ENCODE measurements at regions not wholly inside any gene's neighbourhood (a gene's known extent, or its start where the extent isn't known, plus 50 kb on each side); places are given as distances from the start of the nearest gene placed in this dataset.

DNA sequence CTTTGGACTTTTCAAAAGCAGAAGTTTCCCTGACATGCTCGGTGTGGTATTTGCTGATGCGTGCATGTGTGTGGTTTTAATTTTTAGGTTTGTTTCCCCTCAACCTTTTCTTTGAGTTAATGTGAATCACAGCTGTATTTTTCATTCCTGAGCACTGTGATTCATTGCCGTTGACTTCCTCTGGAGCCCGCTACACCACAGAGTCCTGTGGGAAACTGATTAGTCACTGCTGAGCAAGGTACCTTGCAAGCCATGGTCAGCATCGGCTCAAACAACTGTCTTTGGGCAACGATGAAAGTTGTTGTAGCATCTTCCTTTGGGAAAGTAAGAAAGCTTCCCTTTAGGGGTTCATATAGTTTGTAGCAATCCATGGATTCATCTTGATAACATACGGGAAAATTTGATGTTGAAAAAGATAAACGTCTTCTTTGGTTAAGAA is 57.5 kb downstream of the RIN2 start:
- WGBS (ENCODE audit: low lambda C conversion rate): 43% methylated on average over 8 of the region's 8 CpGs
- Histone ChIP-seq H3K4me3 (replicated peaks in 1 of 3; ENCODE audit: insufficient read depth in 1 of 3, low read depth in 2 of 3, low read length in 3 of 3) (no peak overlapping the region), H3K27me3 (ENCODE audit: control insufficient read depth in 1 of 2, insufficient read depth in 2 of 2, low read length in 2 of 2) (no peaks in the 10 kb centered on the region), H3K79me2 (ENCODE audit: insufficient read depth, low read length) (no peaks in the 10 kb centered on the region), H3K36me3 (replicated peaks in 1 of 2; ENCODE audit: control insufficient read depth in 1 of 2, insufficient read depth in 2 of 2, low read length in 2 of 2) (no peaks in the 10 kb centered on the region), H3K9ac (ENCODE audit: insufficient read depth, low read depth, low read length) (no peak overlapping the region), H3K4me1 (ENCODE audit: insufficient read depth, low read length) (peaks cover 30% of the 10 kb centered on the region), H3K27ac (ENCODE audit: extremely low read length, insufficient read depth, low read length) (no peak overlapping the region), H3K4me2 (ENCODE audit: low read depth, low read length) (no peak overlapping the region), H4K20me1 (ENCODE audit: insufficient read depth, low read length) (no peaks in the 10 kb centered on the region), H3K9me3 (ENCODE audit: low read length) (peaks cover 4% of the 10 kb centered on the region; the same call in 1 of the 2 replicates), H2AFZ (ENCODE audit: low read length) (no peak overlapping the region)
- in situ Hi-C loops (cut with HindIII; ENCODE audit: extremely low pct_ligation_motif_present, low pct_unique_long_range_greater_than_20kb) (no loop called here), intact Hi-C loops (cut with micrococcal nuclease; ENCODE audit: unreplicated experiment) (no loop called here)
- ChIA-PET CTCF (ENCODE audit: low intra/inter-chr PET ratio, low total read pairs) (no interaction called here), POLR2A (no interaction called here)
- ATAC-seq (peak; percentile 85), DNase-seq (ENCODE audit: low spot score) (peak; percentile 70), FAIRE-seq (peak; percentile 48)
- BruUV-seq (replicated peaks): no TSS peak
- TF ChIP-seq SOX13 (IDR thresholded peaks at IDR 0.05): no peak
- no peak for TF ChIP-seq SOX13 (CRISPR knock-in tag; conservative IDR thresholded peaks at IDR 0.05 in 1 of 2, IDR thresholded peaks at IDR 0.05 in 1 of 2)
- TF ChIP-seq MYC (CRISPR knock-in tag; IDR thresholded peaks at IDR 0.05; ENCODE audit: borderline replicate concordance): no peak
- TF ChIP-seq CENPT (CRISPR knock-in tag; IDR thresholded peaks at IDR 0.05; ENCODE audit: low read depth): no peak
- no peak for TF ChIP-seq ZNF446 (CRISPR knock-in tag; IDR thresholded peaks at IDR 0.05)
- no peak for TF ChIP-seq GABPA (IDR thresholded peaks at IDR 0.05; ENCODE audit: low read depth, low read length)
- peak; percentile 36; the same call in 1 of the 2 replicates for TF ChIP-seq GABPA (CRISPR knock-in tag; IDR thresholded peaks at IDR 0.05; ENCODE audit: low read depth)
- no peak for TF ChIP-seq ZNF781 (CRISPR knock-in tag; IDR thresholded peaks at IDR 0.05; ENCODE audit: borderline replicate concordance, not compliant biosample characterization)
- TF ChIP-seq, protein P1, sequence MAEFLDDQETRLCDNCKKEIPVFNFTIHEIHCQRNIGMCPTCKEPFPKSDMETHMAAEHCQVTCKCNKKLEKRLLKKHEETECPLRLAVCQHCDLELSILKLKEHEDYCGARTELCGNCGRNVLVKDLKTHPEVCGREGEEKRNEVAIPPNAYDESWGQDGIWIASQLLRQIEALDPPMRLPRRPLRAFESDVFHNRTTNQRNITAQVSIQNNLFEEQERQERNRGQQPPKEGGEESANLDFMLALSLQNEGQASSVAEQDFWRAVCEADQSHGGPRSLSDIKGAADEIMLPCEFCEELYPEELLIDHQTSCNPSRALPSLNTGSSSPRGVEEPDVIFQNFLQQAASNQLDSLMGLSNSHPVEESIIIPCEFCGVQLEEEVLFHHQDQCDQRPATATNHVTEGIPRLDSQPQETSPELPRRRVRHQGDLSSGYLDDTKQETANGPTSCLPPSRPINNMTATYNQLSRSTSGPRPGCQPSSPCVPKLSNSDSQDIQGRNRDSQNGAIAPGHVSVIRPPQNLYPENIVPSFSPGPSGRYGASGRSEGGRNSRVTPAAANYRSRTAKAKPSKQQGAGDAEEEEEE (CRISPR knock-in tag; IDR thresholded peaks at IDR 0.05; ENCODE audit: borderline replicate concordance): no peak
- no peak for TF ChIP-seq IKZF4 (CRISPR knock-in tag; IDR thresholded peaks at IDR 0.05; ENCODE audit: borderline replicate concordance, low read depth, not compliant biosample characterization)
- TF ChIP-seq FOXC1 (CRISPR knock-in tag; IDR thresholded peaks at IDR 0.05; ENCODE audit: borderline replicate concordance): no peak
- TF ChIP-seq, protein P2, sequence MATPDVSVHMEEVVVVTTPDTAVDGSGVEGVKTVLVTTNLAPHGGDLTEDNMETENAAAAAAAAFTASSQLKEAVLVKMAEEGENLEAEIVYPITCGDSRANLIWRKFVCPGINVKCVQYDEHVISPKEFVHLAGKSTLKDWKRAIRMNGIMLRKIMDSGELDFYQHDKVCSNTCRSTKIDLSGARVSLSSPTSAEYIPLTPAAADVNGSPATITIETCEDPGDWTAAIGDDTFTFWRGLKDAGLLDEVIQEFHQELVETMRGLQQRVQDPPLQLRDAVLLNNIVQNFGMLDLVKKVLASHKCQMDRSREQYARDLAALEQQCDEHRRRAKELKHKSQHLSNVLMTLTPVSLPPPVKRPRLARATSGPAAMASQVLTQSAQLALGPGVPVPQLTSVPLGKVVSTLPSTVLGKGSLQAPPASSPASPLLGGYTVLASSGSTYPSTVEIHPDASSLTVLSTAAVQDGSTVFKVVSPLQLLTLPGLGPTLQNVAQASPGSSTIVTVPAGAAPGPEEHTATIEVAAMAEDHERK (CRISPR knock-in tag; IDR thresholded peaks at IDR 0.05; ENCODE audit: low read depth): no peak
- TF ChIP-seq ZNF780A (CRISPR knock-in tag; IDR thresholded peaks at IDR 0.05): no peak
- TF ChIP-seq, protein P3, sequence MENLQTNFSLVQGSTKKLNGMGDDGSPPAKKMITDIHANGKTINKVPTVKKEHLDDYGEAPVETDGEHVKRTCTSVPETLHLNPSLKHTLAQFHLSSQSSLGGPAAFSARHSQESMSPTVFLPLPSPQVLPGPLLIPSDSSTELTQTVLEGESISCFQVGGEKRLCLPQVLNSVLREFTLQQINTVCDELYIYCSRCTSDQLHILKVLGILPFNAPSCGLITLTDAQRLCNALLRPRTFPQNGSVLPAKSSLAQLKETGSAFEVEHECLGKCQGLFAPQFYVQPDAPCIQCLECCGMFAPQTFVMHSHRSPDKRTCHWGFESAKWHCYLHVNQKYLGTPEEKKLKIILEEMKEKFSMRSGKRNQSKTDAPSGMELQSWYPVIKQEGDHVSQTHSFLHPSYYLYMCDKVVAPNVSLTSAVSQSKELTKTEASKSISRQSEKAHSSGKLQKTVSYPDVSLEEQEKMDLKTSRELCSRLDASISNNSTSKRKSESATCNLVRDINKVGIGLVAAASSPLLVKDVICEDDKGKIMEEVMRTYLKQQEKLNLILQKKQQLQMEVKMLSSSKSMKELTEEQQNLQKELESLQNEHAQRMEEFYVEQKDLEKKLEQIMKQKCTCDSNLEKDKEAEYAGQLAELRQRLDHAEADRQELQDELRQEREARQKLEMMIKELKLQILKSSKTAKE (CRISPR knock-in tag; IDR thresholded peaks at IDR 0.05; ENCODE audit: borderline replicate concordance): no peak
- no peak for TF ChIP-seq KDM6A (CRISPR knock-in tag; IDR thresholded peaks at IDR 0.05; ENCODE audit: low read depth)
- TF ChIP-seq, protein P4, sequence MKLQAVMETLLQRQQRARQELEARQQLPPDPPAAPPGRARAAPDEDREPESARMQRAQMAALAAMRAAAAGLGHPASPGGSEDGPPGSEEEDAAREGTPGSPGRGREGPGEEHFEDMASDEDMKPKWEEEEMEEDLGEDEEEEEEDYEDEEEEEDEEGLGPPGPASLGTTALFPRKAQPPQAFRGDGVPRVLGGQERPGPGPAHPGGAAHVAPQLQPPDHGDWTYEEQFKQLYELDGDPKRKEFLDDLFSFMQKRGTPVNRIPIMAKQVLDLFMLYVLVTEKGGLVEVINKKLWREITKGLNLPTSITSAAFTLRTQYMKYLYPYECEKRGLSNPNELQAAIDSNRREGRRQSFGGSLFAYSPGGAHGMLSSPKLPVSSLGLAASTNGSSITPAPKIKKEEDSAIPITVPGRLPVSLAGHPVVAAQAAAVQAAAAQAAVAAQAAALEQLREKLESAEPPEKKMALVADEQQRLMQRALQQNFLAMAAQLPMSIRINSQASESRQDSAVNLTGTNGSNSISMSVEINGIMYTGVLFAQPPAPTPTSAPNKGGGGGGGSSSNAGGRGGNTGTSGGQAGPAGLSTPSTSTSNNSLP (IDR thresholded peaks at IDR 0.05; ENCODE audit: low read depth, low read length): peak; percentile 53; the same call in 1 of the 2 replicates

All from HepG2 (cell line).